Retinal pigment epithelial cell (primary cell): ENCODE measurements at regions not wholly inside any gene's neighbourhood (a gene's known extent, or its start where the extent isn't known, plus 50 kb on each side); places are given as distances from the start of the nearest gene placed in this dataset.

Experiments used
- DNase-seq: peaks from one replicate; pipeline ENCODE4 v3.0.0-alpha.2; 2010; ENCODE audit warnings: low read depth
- H3K4me3 ChIP-seq: 2 replicates; pipeline ENCODE4 v1.5.1; 2011; ENCODE audit warnings: mild to moderate bottlenecking, low read length, control low read depth, moderate library complexity
- TF ChIP-seq, protein P1 (sequence below): conservative IDR thresholded peaks from 2 replicates; pipeline ENCODE4 v1.5.1; 2011; ENCODE audit warnings: low read depth, low read length, control low read depth, inconsistent platforms

GRCh38 chr6:91383207-91383606 lies 796.3 kb upstream of the MAP3K7 start:
- H3K4me3 ChIP-seq: no peak overlapping the region
- TF ChIP-seq, protein P1, sequence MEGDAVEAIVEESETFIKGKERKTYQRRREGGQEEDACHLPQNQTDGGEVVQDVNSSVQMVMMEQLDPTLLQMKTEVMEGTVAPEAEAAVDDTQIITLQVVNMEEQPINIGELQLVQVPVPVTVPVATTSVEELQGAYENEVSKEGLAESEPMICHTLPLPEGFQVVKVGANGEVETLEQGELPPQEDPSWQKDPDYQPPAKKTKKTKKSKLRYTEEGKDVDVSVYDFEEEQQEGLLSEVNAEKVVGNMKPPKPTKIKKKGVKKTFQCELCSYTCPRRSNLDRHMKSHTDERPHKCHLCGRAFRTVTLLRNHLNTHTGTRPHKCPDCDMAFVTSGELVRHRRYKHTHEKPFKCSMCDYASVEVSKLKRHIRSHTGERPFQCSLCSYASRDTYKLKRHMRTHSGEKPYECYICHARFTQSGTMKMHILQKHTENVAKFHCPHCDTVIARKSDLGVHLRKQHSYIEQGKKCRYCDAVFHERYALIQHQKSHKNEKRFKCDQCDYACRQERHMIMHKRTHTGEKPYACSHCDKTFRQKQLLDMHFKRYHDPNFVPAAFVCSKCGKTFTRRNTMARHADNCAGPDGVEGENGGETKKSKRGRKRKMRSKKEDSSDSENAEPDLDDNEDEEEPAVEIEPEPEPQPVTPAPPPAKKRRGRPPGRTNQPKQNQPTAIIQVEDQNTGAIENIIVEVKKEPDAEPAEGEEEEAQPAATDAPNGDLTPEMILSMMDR: no peak
- no peak for DNase-seq

DNA sequence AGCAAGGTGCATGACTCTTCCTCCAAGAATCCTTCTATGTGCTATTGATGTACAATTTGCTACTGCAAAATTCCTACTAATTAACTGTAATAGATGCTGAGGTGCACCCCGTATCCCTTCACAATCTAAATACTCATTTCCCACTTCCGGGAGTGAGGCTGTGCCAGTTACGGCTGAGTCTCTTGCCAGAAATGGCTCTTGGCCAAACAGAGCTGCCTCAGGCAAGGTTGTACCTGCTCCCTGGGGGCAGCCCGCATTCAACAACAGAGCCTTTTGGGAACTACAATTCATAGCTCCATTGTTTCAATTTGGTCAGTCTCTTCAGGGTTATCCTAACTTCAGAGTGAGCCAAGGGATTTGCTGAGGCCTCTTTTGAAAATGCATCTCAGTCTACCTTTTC lies 789.8 kb upstream of the MAP3K7 start:
- H3K4me3 ChIP-seq: no peak overlapping the region
- TF ChIP-seq, protein P1: no peak
- peak; percentile 61 for DNase-seq

- TF ChIP-seq, protein P1: no peak
- DNase-seq: no peak
- H3K4me3 ChIP-seq: no peak overlapping the region
Observed at GRCh38 chr6:91366781-91367180, 779.9 kb upstream of the MAP3K7 start.

- TF ChIP-seq, protein P1: no peak
- H3K4me3 ChIP-seq: no peak overlapping the region
- DNase-seq: no peak
Observed at GRCh38 chr6:91358986-91359385, 772.1 kb upstream of the MAP3K7 start.

DNA sequence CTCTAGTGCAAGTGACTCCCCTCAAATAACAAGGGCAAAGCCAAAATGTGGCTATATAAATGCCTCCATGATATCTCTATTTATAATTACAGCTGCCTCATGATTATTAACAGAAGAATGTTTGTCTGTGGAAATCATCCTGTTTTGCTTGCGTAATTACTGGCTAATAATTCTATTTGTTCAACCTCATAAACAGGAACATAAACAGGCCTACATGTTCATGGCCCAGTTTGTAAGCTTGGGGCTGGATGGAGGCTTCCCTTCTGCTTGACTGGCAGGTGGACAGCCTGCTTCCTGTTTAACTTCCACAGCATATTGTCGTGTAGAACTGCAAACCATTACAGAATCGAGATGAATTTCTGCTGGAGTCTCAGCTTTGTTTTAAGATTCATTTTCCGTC lies 766.0 kb upstream of the MAP3K7 start:
- no peak overlapping the region for H3K4me3 ChIP-seq
- TF ChIP-seq, protein P1: no peak
- DNase-seq: no peak

DNA sequence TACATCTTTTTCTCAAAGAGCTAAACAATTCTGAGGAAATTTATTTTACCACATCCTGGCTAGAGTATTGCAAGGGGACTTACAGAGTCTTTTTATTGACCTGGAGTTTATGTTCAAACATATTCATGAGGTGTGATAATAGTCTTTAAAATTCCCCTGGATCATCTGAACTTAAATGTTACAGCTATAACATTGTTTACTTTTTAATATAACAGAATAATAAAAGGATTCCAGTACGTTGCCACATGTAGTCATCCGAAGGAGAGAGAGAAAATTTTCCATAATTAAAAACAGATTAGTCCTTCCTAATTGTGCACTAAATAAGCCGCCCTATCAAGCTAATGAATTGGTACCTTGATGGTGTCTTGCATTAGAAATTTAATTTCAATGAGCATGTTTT lies 765.4 kb upstream of the MAP3K7 start:
- DNase-seq: no peak
- H3K4me3 ChIP-seq: no peak overlapping the region
- TF ChIP-seq, protein P1: no peak

- no peak overlapping the region for H3K4me3 ChIP-seq
- TF ChIP-seq, protein P1: no peak
- DNase-seq: no peak
Observed at GRCh38 chr6:91350146-91350908, 763.5 kb upstream of the MAP3K7 start.
